GM18519 (cell line): ENCODE measurements at regions not wholly inside any gene's neighbourhood (a gene's known extent, or its start where the extent isn't known, plus 50 kb on each side); places are given as distances from the start of the nearest gene placed in this dataset.
A peak's percentile ranks its signal among the peaks of the same experiment; 100 is the strongest.

Experiments used
- ATAC-seq: cut with Tn5 transposase; IDR thresholded peaks from one replicate; pipeline ENCODE4 v1.9.1; 2021; ENCODE audit warnings: mild to moderate bottlenecking, moderate library complexity; ENCODE audit not compliant: unreplicated experiment, low FRiP score

GRCh38 chr9:84570482-84571154 is 98.9 kb upstream of the NTRK2 start:
- ATAC-seq = no peak

GRCh38 chr9:84573083-84573482 is 96.4 kb upstream of the NTRK2 start:
- ATAC-seq = no peak

- ATAC-seq = no peak
Observed at GRCh38 chr9:84575705-84576104, 93.8 kb upstream of the NTRK2 start.

- no peak for ATAC-seq
Observed at GRCh38 chr9:84583866-84584265, 85.7 kb upstream of the NTRK2 start.

GRCh38 chr9:84586662-84587061 is 82.9 kb upstream of the NTRK2 start:
- no peak for ATAC-seq

GRCh38 chr9:84587153-84587552 is 82.4 kb upstream of the NTRK2 start:
- no peak for ATAC-seq

GRCh38 chr9:84589542-84589941 is 80.0 kb upstream of the NTRK2 start:
- no peak for ATAC-seq

- no peak for ATAC-seq
Observed at GRCh38 chr9:84590706-84591105, 78.8 kb upstream of the NTRK2 start.

- no peak for ATAC-seq
Observed at GRCh38 chr9:84592918-84593317, 76.6 kb upstream of the NTRK2 start.

- ATAC-seq = no peak
Observed at GRCh38 chr9:84593352-84593751, 76.2 kb upstream of the NTRK2 start.

GRCh38 chr9:84597131-84597530 is 72.4 kb upstream of the NTRK2 start:
- peak; percentile 95 for ATAC-seq

- no peak for ATAC-seq
Observed at GRCh38 chr9:84598921-84599636, 70.5 kb upstream of the NTRK2 start.

GRCh38 chr9:84600739-84601138 is 68.8 kb upstream of the NTRK2 start:
- ATAC-seq = no peak

GRCh38 chr9:84604223-84604622 is 65.3 kb upstream of the NTRK2 start:
- ATAC-seq = no peak

- ATAC-seq = no peak
Observed at GRCh38 chr9:84609779-84610178, 59.8 kb upstream of the NTRK2 start.

- no peak for ATAC-seq
Observed at GRCh38 chr9:84613431-84613830, 56.1 kb upstream of the NTRK2 start.

GRCh38 chr9:84615544-84615943 is 54.0 kb upstream of the NTRK2 start:
- ATAC-seq = no peak

GRCh38 chr9:84617411-84618029 is 52.0 kb upstream of the NTRK2 start:
- ATAC-seq = no peak
